ENCODE measurements at regions not wholly inside any gene's neighbourhood (a gene's known extent, or its start where the extent isn't known, plus 50 kb on each side); places are given as distances from the start of the nearest gene placed in this dataset.

DNA sequence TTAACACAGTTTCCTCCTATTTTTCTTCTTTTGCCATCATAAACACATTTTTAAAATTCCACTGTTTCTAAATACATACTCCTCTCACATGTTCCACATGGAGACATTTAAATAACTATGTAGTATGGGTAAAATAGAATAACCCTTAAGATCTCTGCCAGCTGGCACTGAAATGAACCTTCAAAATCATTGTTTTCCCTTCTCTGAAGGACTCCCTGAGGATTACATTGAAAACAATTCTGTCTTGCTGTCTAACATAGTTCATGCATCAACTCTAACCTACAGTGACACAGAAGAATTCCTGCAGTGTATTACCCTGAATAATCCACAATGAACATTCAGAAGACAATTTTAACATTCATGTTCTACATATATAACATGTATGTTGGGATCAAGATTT is 1361.8 kb upstream of the CITED2 start:
- H3K4me1 Mint-ChIP-seq = peaks cover 10% of the 10 kb centered on the region
- Histone ChIP-seq H3K36me3 (ENCODE audit: control insufficient read depth, insufficient read depth, low read length) (no peaks in the 10 kb centered on the region), H3K27ac (ENCODE audit: low read depth, low read length) (no peak overlapping the region), H3K9ac (ENCODE audit: extremely low read depth, low read length, poor library complexity, severe bottlenecking) (no peak overlapping the region), H3K4me1 (ENCODE audit: control insufficient read depth, insufficient read depth, low read length) (no peaks in the 10 kb centered on the region), H3K4me3 (ENCODE audit: low read length) (no peak overlapping the region), H3K9me3 (ENCODE audit: control insufficient read depth, low read length) (no peaks in the 10 kb centered on the region), H3K27me3 (ENCODE audit: control insufficient read depth, insufficient read depth, low read length, poor library complexity, severe bottlenecking) (no peaks in the 10 kb centered on the region)
- H3K27me3 Mint-ChIP-seq (ENCODE audit: insufficient read depth) = no peaks in the 10 kb centered on the region
- no peaks in the 10 kb centered on the region for H3K9me3 Mint-ChIP-seq
- TF ChIP-seq, protein P1, sequence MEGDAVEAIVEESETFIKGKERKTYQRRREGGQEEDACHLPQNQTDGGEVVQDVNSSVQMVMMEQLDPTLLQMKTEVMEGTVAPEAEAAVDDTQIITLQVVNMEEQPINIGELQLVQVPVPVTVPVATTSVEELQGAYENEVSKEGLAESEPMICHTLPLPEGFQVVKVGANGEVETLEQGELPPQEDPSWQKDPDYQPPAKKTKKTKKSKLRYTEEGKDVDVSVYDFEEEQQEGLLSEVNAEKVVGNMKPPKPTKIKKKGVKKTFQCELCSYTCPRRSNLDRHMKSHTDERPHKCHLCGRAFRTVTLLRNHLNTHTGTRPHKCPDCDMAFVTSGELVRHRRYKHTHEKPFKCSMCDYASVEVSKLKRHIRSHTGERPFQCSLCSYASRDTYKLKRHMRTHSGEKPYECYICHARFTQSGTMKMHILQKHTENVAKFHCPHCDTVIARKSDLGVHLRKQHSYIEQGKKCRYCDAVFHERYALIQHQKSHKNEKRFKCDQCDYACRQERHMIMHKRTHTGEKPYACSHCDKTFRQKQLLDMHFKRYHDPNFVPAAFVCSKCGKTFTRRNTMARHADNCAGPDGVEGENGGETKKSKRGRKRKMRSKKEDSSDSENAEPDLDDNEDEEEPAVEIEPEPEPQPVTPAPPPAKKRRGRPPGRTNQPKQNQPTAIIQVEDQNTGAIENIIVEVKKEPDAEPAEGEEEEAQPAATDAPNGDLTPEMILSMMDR (conservative IDR thresholded peaks at IDR 0.05) = no peak
- H3K36me3 Mint-ChIP-seq (ENCODE audit: low read depth) = no peaks in the 10 kb centered on the region
- DNase-seq = no peak
- H3K27ac Mint-ChIP-seq = no peak overlapping the region
- H3K4me3 Mint-ChIP-seq = no peak overlapping the region

GRCh38 chr6:140732991-140733390 is 1358.5 kb upstream of the CITED2 start:
- no peaks in the 10 kb centered on the region for H3K4me1 ChIP-seq (ENCODE audit: control insufficient read depth, insufficient read depth, low read length)
- H3K9ac ChIP-seq (ENCODE audit: extremely low read depth, low read length, poor library complexity, severe bottlenecking) = no peak overlapping the region
- Mint-ChIP-seq H3K4me3 (no peak overlapping the region), H3K9me3 (no peaks in the 10 kb centered on the region), H3K4me1 (peaks cover 4% of the 10 kb centered on the region), H3K27ac (no peak overlapping the region), H3K36me3 (ENCODE audit: low read depth) (no peaks in the 10 kb centered on the region), H3K27me3 (ENCODE audit: insufficient read depth) (no peaks in the 10 kb centered on the region)
- TF ChIP-seq, protein P1 (conservative IDR thresholded peaks at IDR 0.05) = no peak
- no peaks in the 10 kb centered on the region for H3K9me3 ChIP-seq (ENCODE audit: control insufficient read depth, low read length)
- no peak overlapping the region for H3K27ac ChIP-seq (ENCODE audit: low read depth, low read length)
- no peaks in the 10 kb centered on the region for H3K36me3 ChIP-seq (ENCODE audit: control insufficient read depth, insufficient read depth, low read length)
- H3K4me3 ChIP-seq (ENCODE audit: low read length) = no peak overlapping the region
- 60% methylated on average over 1 of the region's 2 CpGs; no CpG with 5 or more reads in 1 of the 2 experiments for WGBS, 2 experiments (ENCODE audit: insufficient coverage in 1 of 2, insufficient read length in 1 of 2)
- no peaks in the 10 kb centered on the region for H3K27me3 ChIP-seq (ENCODE audit: control insufficient read depth, insufficient read depth, low read length, poor library complexity, severe bottlenecking)
- DNase-seq = no peak

DNA sequence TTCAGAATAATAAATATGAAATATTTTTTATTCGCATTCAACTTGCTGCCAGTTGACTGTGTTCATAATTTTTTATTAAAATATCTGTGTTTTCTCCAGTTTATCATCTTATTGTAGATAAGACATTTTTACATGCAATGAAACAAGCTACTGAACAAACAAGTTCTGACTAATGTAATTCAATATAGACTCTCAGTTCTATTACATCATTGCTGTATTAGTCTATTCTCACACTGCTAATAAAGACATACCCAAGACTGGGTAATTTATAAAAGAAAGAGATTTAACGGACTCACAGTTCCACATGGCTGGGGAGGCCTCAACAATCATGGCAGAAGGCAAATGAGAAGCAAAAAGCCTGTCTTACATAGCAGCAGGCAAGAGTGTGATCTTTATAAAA is 1357.7 kb upstream of the CITED2 start:
- Mint-ChIP-seq H3K27ac (no peak overlapping the region), H3K9me3 (no peaks in the 10 kb centered on the region), H3K27me3 (ENCODE audit: insufficient read depth) (no peaks in the 10 kb centered on the region), H3K4me3 (no peak overlapping the region), H3K36me3 (ENCODE audit: low read depth) (no peaks in the 10 kb centered on the region), H3K4me1 (peaks cover 4% of the 10 kb centered on the region)
- Histone ChIP-seq H3K36me3 (ENCODE audit: control insufficient read depth, insufficient read depth, low read length) (no peaks in the 10 kb centered on the region), H3K27me3 (ENCODE audit: control insufficient read depth, insufficient read depth, low read length, poor library complexity, severe bottlenecking) (no peaks in the 10 kb centered on the region), H3K9ac (ENCODE audit: extremely low read depth, low read length, poor library complexity, severe bottlenecking) (no peak overlapping the region), H3K4me1 (ENCODE audit: control insufficient read depth, insufficient read depth, low read length) (no peaks in the 10 kb centered on the region), H3K4me3 (ENCODE audit: low read length) (no peak overlapping the region), H3K27ac (ENCODE audit: low read depth, low read length) (no peak overlapping the region), H3K9me3 (ENCODE audit: control insufficient read depth, low read length) (no peaks in the 10 kb centered on the region)
- 81% methylated on average over 1 of the region's 2 CpGs; no CpG with 5 or more reads in 1 of the 2 experiments for WGBS, 2 experiments (ENCODE audit: insufficient coverage in 1 of 2, insufficient read length in 1 of 2)
- TF ChIP-seq, protein P1 (conservative IDR thresholded peaks at IDR 0.05) = no peak
- no peak for DNase-seq

Measured in endodermal cell (in vitro differentiated cells).